ENCODE measurements at regions not wholly inside any gene's neighbourhood (a gene's known extent, or its start where the extent isn't known, plus 50 kb on each side); places are given as distances from the start of the nearest gene placed in this dataset.

DNA sequence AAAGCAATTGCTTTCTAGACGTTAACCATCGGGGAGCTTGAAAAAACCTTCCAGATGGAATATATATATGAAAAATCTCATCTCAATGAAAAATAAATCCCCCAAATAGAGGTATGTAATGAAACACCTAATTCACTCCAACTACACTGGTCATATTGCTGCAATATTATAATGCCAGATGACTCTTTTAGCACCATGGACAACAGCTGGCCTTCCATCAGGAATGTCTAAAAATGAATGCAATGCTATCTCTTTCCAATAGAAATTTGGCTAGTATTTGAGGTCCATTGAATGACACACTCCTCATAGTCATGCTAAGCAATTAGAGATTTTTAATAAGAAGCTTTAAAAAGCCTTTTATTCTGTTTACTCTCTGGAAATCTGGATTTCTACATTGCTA is 340.2 kb upstream of the BRINP1 start:
- Histone ChIP-seq H2BK20ac (ENCODE audit: low read depth, low read length, poor library complexity, severe bottlenecking) (no peak overlapping the region), H3T11ph (ENCODE audit: low read length) (no peak overlapping the region), H2BK120ac (ENCODE audit: low read depth, low read length, poor library complexity, severe bottlenecking) (no peak overlapping the region), H2BK15ac (ENCODE audit: low read depth, low read length) (no peak overlapping the region), H3K18ac (ENCODE audit: insufficient read length, low read depth, low read length) (no peak overlapping the region), H3K4me1 (ENCODE audit: insufficient read depth, low read length) (no peaks in the 10 kb centered on the region), H3K9ac (ENCODE audit: extremely low read depth, insufficient read length, low read length) (no peak overlapping the region), H3K9me3 (ENCODE audit: control insufficient read depth, low read depth, low read length) (no peaks in the 10 kb centered on the region), H3K4ac (ENCODE audit: low read depth, low read length) (no peak overlapping the region), H3K79me1 (ENCODE audit: insufficient read depth, low read depth, low read length, poor library complexity, severe bottlenecking) (no peaks in the 10 kb centered on the region), H2AK5ac (ENCODE audit: insufficient read length, low read length) (no peak overlapping the region), H2BK12ac (ENCODE audit: insufficient read length, low read depth, low read length) (no peak overlapping the region), H2BK5ac (ENCODE audit: insufficient read length, low read length) (no peak overlapping the region), H3K27ac (ENCODE audit: insufficient read length, low read depth, low read length) (no peak overlapping the region), H3K79me2 (ENCODE audit: insufficient read depth, low read length) (no peaks in the 10 kb centered on the region), H3K14ac (ENCODE audit: insufficient read depth, low read length) (no peak overlapping the region), H4K5ac (ENCODE audit: insufficient read length, low read depth, low read length) (no peak overlapping the region), H3K4me2 (ENCODE audit: insufficient read depth, insufficient read length, low read length) (no peak overlapping the region), H3K23me2 (ENCODE audit: insufficient read length, low read depth, low read length, poor library complexity, severe bottlenecking) (no peaks in the 10 kb centered on the region), H4K8ac (replicated peaks; ENCODE audit: insufficient read length, low read depth, low read length) (no peak overlapping the region), H3K23ac (ENCODE audit: insufficient read length, low read depth, low read length) (no peak overlapping the region), H4K20me1 (ENCODE audit: control insufficient read depth, insufficient read depth, insufficient read length) (no peaks in the 10 kb centered on the region), H3K56ac (ENCODE audit: insufficient read length, low read depth, low read length) (no peak overlapping the region), H3K27me3 (ENCODE audit: insufficient read depth, low read length) (no peaks in the 10 kb centered on the region), H2AFZ (ENCODE audit: low read length) (no peak overlapping the region), H4K91ac (ENCODE audit: insufficient read length, low read depth, low read length) (no peak overlapping the region)
- TF ChIP-seq, protein P1, sequence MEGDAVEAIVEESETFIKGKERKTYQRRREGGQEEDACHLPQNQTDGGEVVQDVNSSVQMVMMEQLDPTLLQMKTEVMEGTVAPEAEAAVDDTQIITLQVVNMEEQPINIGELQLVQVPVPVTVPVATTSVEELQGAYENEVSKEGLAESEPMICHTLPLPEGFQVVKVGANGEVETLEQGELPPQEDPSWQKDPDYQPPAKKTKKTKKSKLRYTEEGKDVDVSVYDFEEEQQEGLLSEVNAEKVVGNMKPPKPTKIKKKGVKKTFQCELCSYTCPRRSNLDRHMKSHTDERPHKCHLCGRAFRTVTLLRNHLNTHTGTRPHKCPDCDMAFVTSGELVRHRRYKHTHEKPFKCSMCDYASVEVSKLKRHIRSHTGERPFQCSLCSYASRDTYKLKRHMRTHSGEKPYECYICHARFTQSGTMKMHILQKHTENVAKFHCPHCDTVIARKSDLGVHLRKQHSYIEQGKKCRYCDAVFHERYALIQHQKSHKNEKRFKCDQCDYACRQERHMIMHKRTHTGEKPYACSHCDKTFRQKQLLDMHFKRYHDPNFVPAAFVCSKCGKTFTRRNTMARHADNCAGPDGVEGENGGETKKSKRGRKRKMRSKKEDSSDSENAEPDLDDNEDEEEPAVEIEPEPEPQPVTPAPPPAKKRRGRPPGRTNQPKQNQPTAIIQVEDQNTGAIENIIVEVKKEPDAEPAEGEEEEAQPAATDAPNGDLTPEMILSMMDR (conservative IDR thresholded peaks at IDR 0.05), result no peak
- Mint-ChIP-seq H3K4me1 (no peaks in the 10 kb centered on the region), H3K27me3 (ENCODE audit: low read depth) (no peaks in the 10 kb centered on the region), H3K36me3 (ENCODE audit: insufficient read depth in 1 of 3, low read depth in 3 of 3) (no peaks in the 10 kb centered on the region), H3K27ac (no peak overlapping the region), H3K9me3 (no peaks in the 10 kb centered on the region), H3K4me3 (no peak overlapping the region)
- no peak for DNase-seq
- no CpG with 5 or more reads among the region's 2 CpGs for WGBS (ENCODE audit: extremely low coverage, insufficient read length, low lambda C conversion rate)

All from H9 (cell line).